Osteoblast (primary cell): ENCODE measurements at regions not wholly inside any gene's neighbourhood (a gene's known extent, or its start where the extent isn't known, plus 50 kb on each side); places are given as distances from the start of the nearest gene placed in this dataset.

Experiments
- DNase-seq: peaks from one replicate; pipeline ENCODE4 v3.0.0; 2011; ENCODE audit warnings: low spot score, mixed read lengths; ENCODE audit not compliant: insufficient read length; ENCODE audit errors: missing footprints
- H2AFZ ChIP-seq: 2 replicates; pipeline ENCODE4 v1.6.0; 2011; ENCODE audit warnings: mild to moderate bottlenecking, low read length
- H3K27ac ChIP-seq: 2 replicates; pipeline ENCODE4 v1.5.1; 2011; ENCODE audit warnings: mild to moderate bottlenecking, low read depth, low read length, moderate library complexity
- H3K27me3 ChIP-seq: 2 replicates; pipeline ENCODE4 v1.6.0; 2012; ENCODE audit warnings: mild to moderate bottlenecking, control low read depth, inconsistent platforms, low read length, moderate library complexity; ENCODE audit not compliant: insufficient read depth
- H3K36me3 ChIP-seq: 2 replicates; pipeline ENCODE4 v1.5.1; 2011; ENCODE audit warnings: mild to moderate bottlenecking, low read length, control low read depth, moderate library complexity; ENCODE audit not compliant: insufficient read depth
- H3K4me1 ChIP-seq: 2 replicates; pipeline ENCODE4 v1.5.1; 2011; ENCODE audit warnings: mild to moderate bottlenecking, low read length, control low read depth, moderate library complexity; ENCODE audit not compliant: insufficient read depth
- H3K4me2 ChIP-seq: 2 replicates; pipeline ENCODE4 v1.6.0; 2011; ENCODE audit warnings: mild to moderate bottlenecking, low read length; ENCODE audit not compliant: insufficient read depth
- H3K4me3 ChIP-seq: fragments of 200-600 bp; sonication (generic); 3 replicates; pipeline ENCODE4 v1.5.1; 2012; ENCODE audit warnings: mild to moderate bottlenecking, low read length, inconsistent platforms; ENCODE audit not compliant: insufficient read depth
- H3K79me2 ChIP-seq: 2 replicates; pipeline ENCODE4 v1.6.0; 2012; ENCODE audit warnings: mild to moderate bottlenecking, low read length, control low read depth, inconsistent platforms; ENCODE audit not compliant: insufficient read depth
- H3K9me3 ChIP-seq: 2 replicates; pipeline ENCODE4 v1.5.1; 2011; ENCODE audit warnings: low read depth, low read length, control low read depth
- H4K20me1 ChIP-seq: 2 replicates; pipeline ENCODE4 v1.6.0; 2012; ENCODE audit warnings: mild to moderate bottlenecking, low read length, control low read depth; ENCODE audit not compliant: insufficient read depth
- CTCF ChIP-seq: IDR thresholded peaks from 2 replicates; pipeline ENCODE4 v1.5.1; 2011; ENCODE audit warnings: mild to moderate bottlenecking, low read depth, low read length, moderate library complexity; ENCODE audit errors: extremely low read depth

GRCh38 chr2:126558029-126558428 is 97.9 kb upstream of the GYPC start:
- Histone ChIP-seq H3K4me3 (no peak overlapping the region), H3K4me2 (no peak overlapping the region), H3K79me2 (no peaks in the 10 kb centered on the region), H3K27ac (no peak overlapping the region), H4K20me1 (no peaks in the 10 kb centered on the region), H3K9me3 (no peaks in the 10 kb centered on the region), H2AFZ (no peak overlapping the region), H3K4me1 (no peaks in the 10 kb centered on the region), H3K36me3 (no peaks in the 10 kb centered on the region), H3K27me3 (no peaks in the 10 kb centered on the region)
- no peak for DNase-seq
- no peak for TF ChIP-seq CTCF

- no peaks in the 10 kb centered on the region for H3K79me2 ChIP-seq
- no peak overlapping the region for H3K27ac ChIP-seq
- H3K4me1 ChIP-seq: no peaks in the 10 kb centered on the region
- no peaks in the 10 kb centered on the region for H3K9me3 ChIP-seq
- no peak overlapping the region for H3K4me2 ChIP-seq
- H3K4me3 ChIP-seq: no peak overlapping the region
- no peak for DNase-seq
- no peak overlapping the region for H2AFZ ChIP-seq
- no peaks in the 10 kb centered on the region for H4K20me1 ChIP-seq
- H3K36me3 ChIP-seq: no peaks in the 10 kb centered on the region
- no peak for TF ChIP-seq CTCF
- no peaks in the 10 kb centered on the region for H3K27me3 ChIP-seq
These were observed 87.2 kb upstream of the GYPC start for GRCh38 chr2:126568734-126569133.

- no peak for TF ChIP-seq CTCF
- no peaks in the 10 kb centered on the region for H3K79me2 ChIP-seq
- no peaks in the 10 kb centered on the region for H3K9me3 ChIP-seq
- no peaks in the 10 kb centered on the region for H4K20me1 ChIP-seq
- H3K4me2 ChIP-seq: no peak overlapping the region
- H3K4me3 ChIP-seq: no peak overlapping the region
- H2AFZ ChIP-seq: no peak overlapping the region
- DNase-seq: no peak
- no peaks in the 10 kb centered on the region for H3K4me1 ChIP-seq
- H3K36me3 ChIP-seq: no peaks in the 10 kb centered on the region
- no peaks in the 10 kb centered on the region for H3K27me3 ChIP-seq
- no peak overlapping the region for H3K27ac ChIP-seq
These were observed 84.6 kb upstream of the GYPC start for GRCh38 chr2:126571403-126571802.

- H3K79me2 ChIP-seq: no peaks in the 10 kb centered on the region
- no peak for TF ChIP-seq CTCF
- H3K27ac ChIP-seq: no peak overlapping the region
- no peak overlapping the region for H3K4me3 ChIP-seq
- H4K20me1 ChIP-seq: no peaks in the 10 kb centered on the region
- H2AFZ ChIP-seq: no peak overlapping the region
- no peak overlapping the region for H3K4me2 ChIP-seq
- H3K27me3 ChIP-seq: no peaks in the 10 kb centered on the region
- H3K4me1 ChIP-seq: no peaks in the 10 kb centered on the region
- no peaks in the 10 kb centered on the region for H3K36me3 ChIP-seq
- DNase-seq: no peak
- H3K9me3 ChIP-seq: no peaks in the 10 kb centered on the region
These were observed 80.3 kb upstream of the GYPC start for GRCh38 chr2:126575631-126576030.
